ENCODE measurements at regions not wholly inside any gene's neighbourhood (a gene's known extent, or its start where the extent isn't known, plus 50 kb on each side); places are given as distances from the start of the nearest gene placed in this dataset.

DNA sequence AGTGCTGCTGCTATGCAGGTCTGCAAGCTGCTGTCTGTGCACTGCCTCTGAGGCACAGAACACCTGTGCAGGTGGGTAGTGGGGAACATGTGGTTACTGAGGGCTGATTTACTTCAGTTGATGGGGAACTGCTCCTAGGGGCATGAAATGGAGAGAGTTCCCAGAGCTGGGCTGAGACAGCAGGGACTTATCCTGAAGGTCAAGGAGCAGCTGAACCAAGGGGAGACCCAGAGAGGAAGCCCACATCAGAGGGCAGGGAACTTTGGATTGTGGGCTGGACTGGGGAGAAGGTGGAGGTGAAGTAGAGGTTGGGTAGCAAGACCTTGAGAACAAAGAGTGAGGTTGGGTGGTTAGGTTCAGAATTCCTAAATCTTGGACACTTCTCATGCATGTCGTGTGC, 311.9 kb downstream of the AACS start:
- no peak overlapping the region for H3K4me3 ChIP-seq (replicated peaks; ENCODE audit: low read depth, low read length)
- no peak for DNase-seq (ENCODE audit: low read depth)
- TF ChIP-seq, protein P1, sequence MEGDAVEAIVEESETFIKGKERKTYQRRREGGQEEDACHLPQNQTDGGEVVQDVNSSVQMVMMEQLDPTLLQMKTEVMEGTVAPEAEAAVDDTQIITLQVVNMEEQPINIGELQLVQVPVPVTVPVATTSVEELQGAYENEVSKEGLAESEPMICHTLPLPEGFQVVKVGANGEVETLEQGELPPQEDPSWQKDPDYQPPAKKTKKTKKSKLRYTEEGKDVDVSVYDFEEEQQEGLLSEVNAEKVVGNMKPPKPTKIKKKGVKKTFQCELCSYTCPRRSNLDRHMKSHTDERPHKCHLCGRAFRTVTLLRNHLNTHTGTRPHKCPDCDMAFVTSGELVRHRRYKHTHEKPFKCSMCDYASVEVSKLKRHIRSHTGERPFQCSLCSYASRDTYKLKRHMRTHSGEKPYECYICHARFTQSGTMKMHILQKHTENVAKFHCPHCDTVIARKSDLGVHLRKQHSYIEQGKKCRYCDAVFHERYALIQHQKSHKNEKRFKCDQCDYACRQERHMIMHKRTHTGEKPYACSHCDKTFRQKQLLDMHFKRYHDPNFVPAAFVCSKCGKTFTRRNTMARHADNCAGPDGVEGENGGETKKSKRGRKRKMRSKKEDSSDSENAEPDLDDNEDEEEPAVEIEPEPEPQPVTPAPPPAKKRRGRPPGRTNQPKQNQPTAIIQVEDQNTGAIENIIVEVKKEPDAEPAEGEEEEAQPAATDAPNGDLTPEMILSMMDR (IDR thresholded peaks at IDR 0.05; ENCODE audit: low read length, missing control alignments): no peak

DNA sequence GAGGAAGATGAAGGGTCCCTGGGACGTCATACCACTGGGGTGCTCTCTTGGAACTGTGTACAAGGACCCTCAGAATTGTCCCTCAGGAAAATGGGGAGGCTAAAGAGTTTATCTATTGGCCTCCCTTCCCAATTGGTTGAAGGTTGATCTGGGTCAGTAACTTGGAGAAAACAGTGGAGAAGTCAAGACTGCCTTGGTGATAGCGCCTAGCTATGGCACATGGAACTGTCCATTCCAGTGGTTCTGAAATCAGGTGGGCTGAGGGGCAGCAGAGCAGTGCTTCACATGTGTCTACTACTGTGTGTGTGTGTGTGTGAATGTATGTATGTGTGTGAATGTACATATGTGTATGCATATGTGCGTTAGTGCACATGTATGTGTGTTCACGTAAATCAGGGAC, 316.1 kb downstream of the AACS start:
- no peak overlapping the region for H3K4me3 ChIP-seq (replicated peaks; ENCODE audit: low read depth, low read length)
- TF ChIP-seq, protein P1 (IDR thresholded peaks at IDR 0.05; ENCODE audit: low read length, missing control alignments): no peak
- no peak for DNase-seq (ENCODE audit: low read depth)

DNA sequence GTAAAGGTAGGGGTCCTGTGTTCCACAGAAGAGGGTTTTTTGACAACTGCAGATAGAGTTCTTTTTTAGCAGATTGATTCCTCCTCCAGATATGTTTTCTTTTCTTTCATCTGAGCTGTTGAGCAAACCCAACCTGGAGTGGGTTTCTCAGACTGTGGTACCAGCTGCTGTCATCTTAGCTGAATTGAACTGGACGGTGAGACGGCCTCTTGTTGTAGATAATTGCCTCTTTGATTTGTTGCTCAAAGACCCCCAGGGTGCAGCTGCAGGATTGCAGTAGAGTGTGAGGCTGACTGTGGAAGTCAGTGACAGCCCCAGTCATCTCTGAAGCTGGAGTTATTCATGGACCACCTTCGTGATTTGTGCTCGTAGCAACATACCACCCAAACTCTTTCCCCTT, 317.7 kb downstream of the AACS start:
- no peak overlapping the region for H3K4me3 ChIP-seq (replicated peaks; ENCODE audit: low read depth, low read length)
- TF ChIP-seq, protein P1 (IDR thresholded peaks at IDR 0.05; ENCODE audit: low read length, missing control alignments): no peak
- no peak for DNase-seq (ENCODE audit: low read depth)

DNA sequence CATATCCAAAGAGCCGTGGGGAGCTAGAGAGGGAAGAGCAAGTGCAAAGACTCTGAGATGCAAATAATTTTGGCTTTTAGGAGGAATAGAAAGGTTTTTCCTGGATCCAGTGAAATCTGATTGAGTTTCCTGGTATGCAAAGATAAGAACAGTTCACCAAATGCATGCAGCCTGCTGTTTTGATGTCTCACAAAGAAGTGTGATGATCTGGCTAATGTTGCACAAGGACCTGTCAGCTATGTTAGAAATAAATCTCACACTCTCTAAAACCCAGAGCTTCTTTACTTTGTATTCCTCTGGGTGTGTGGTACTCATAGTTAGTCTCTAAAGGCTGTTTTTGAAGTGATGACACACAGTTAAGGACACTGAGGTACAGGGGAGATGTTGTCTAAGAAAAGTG, 321.4 kb downstream of the AACS start:
- no peak for DNase-seq (ENCODE audit: low read depth)
- TF ChIP-seq, protein P1 (IDR thresholded peaks at IDR 0.05; ENCODE audit: low read length, missing control alignments): no peak
- no peak overlapping the region for H3K4me3 ChIP-seq (replicated peaks; ENCODE audit: low read depth, low read length)

DNA sequence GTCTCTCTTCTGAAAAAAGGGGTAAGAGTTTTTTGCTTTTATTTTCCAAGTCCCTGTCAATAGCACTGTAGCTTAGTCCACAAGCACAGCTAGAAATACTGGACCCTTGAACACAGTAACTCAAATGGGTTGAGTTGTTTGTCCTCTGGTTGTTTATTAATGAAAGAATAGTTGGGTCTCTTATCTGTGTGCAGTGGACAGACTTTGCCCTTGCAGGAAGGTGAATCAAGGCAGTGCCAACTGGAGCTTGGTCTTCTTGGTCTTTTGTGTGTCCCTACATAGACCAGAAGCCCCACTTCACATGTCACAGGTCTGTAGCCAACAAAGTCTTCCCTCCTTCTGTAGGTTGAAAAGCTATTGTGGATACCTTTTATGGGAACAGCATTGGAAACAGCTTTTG, 322.0 kb downstream of the AACS start:
- TF ChIP-seq, protein P1 (IDR thresholded peaks at IDR 0.05; ENCODE audit: low read length, missing control alignments): no peak
- no peak overlapping the region for H3K4me3 ChIP-seq (replicated peaks; ENCODE audit: low read depth, low read length)
- no peak for DNase-seq (ENCODE audit: low read depth)

DNA sequence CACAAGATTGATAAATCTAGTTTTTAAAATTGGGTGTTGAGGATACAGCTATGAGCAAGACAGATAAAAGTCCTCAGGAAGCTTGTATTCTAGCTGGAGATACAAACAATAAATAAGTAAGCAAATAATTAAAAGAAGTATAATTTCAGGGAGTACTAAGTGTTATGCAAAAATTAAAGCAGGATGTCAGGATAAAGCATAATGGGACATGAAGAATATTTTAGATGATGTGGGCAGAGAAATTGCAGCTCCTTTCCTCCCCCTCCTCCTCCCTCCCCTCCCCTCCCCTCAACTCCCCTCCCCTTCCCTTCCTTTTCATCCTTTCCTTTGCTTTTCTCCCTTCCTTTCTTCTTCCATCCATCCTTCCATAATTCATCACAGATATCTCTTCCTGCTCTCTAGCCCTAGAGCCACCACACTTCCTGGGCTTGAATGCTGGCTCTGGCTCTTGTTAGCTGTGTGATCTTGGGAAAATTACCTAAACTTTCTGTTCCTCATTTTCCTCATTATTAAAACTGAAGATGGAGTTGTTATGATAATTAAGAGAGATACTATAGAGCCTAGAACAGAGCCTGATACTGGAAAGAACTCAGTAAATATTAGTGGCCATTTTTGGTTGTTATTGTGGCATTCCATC, 323.9 kb downstream of the AACS start:
- H3K4me3 ChIP-seq (replicated peaks; ENCODE audit: low read depth, low read length): no peak overlapping the region
- DNase-seq (ENCODE audit: low read depth): no peak
- TF ChIP-seq, protein P1 (IDR thresholded peaks at IDR 0.05; ENCODE audit: low read length, missing control alignments): no peak

DNA sequence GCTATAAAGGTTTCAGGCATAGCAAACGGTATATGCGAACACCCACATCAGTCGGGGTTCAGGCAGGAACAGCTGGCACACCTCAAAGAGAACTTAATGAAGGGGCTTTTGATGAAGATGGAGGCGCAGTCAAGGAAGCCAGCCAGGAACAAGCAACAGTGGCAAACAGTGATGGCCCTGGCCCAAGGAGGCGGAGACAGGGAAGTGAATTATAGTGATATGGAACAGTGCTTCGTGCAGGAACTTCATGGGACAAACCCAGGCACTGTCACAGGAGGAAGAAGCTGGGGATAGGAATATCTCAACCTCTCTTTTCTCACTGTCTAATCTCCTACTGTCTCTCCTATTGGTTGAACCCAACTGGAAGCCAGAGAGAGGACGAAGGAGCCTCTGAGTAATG, 328.3 kb downstream of the AACS start:
- TF ChIP-seq, protein P1 (IDR thresholded peaks at IDR 0.05; ENCODE audit: low read length, missing control alignments): no peak
- H3K4me3 ChIP-seq (replicated peaks; ENCODE audit: low read depth, low read length): no peak overlapping the region
- DNase-seq (ENCODE audit: low read depth): no peak

Measured in fibroblast of pulmonary artery (primary cell).